Neural cell (in vitro differentiated cells): ENCODE measurements at regions not wholly inside any gene's neighbourhood (a gene's known extent, or its start where the extent isn't known, plus 50 kb on each side); places are given as distances from the start of the nearest gene placed in this dataset.

Experiments used
- H2AFZ ChIP-seq: fragments of 200-600, 300-800 bp; sonication (generic), shearing (Covaris generic); 2 replicates; pipeline ENCODE4 v1.6.0; 2014; ENCODE audit warnings: low read depth, mild to moderate bottlenecking, antibody characterized with exemption, low read length, moderate library complexity
- H3F3A ChIP-seq: fragments of 200-600 bp; shearing (Covaris generic); 2 replicates; pipeline ENCODE4 v1.6.1; 2016; ENCODE audit warnings: mild to moderate bottlenecking, moderate library complexity, mixed read lengths, antibody characterized with exemption, low read length; ENCODE audit not compliant: insufficient read depth, poor library complexity, severe bottlenecking
- H3K27ac ChIP-seq: fragments of 200-600, 300-800 bp; sonication (generic), shearing (Covaris generic); 2 replicates; pipeline ENCODE4 v1.5.1; 2014; ENCODE audit warnings: mild to moderate bottlenecking, low read length, moderate library complexity
- H3K27me3 ChIP-seq: fragments of 300-800, 200-600 bp; sonication (generic), shearing (Covaris generic); 2 replicates; pipeline ENCODE4 v1.6.0; 2014; ENCODE audit warnings: mild to moderate bottlenecking, low read depth, low read length, moderate library complexity; ENCODE audit not compliant: insufficient read depth
- H3K36me3 ChIP-seq: fragments of 300-800, 200-600 bp; sonication (generic), shearing (Covaris generic); 2 replicates; pipeline ENCODE4 v1.5.1; 2014; ENCODE audit warnings: mild to moderate bottlenecking, antibody characterized with exemption, low read length, moderate library complexity; ENCODE audit not compliant: insufficient read depth
- H3K4me2 ChIP-seq: fragments of 300-800, 200-600 bp; sonication (generic), shearing (Covaris generic); 2 replicates; pipeline ENCODE4 v1.6.0; 2014; ENCODE audit warnings: mild to moderate bottlenecking, low read length
- H3K4me3 ChIP-seq: fragments of 300-800, 200-600 bp; sonication (generic), shearing (Covaris generic); 2 replicates; pipeline ENCODE4 v1.5.1; 2014; ENCODE audit warnings: mild to moderate bottlenecking, low read length, moderate library complexity
- H3K79me2 ChIP-seq: fragments of 200-600 bp; shearing (Covaris generic); replicated peaks from 2 replicates; pipeline ENCODE4 v1.6.0; 2014; ENCODE audit warnings: mild to moderate bottlenecking, low read length, moderate library complexity; ENCODE audit not compliant: insufficient read depth
- H3K9ac ChIP-seq: fragments of 300-800, 200-600 bp; sonication (generic), shearing (Covaris generic); 2 replicates; pipeline ENCODE4 v1.6.1; 2016; ENCODE audit warnings: mild to moderate bottlenecking, low read length, mixed read lengths
- H3K9me2 ChIP-seq: fragments of 200-600 bp; shearing (Covaris generic); 2 replicates; pipeline ENCODE4 v1.6.1; 2016; ENCODE audit warnings: mild to moderate bottlenecking, low read length, mixed read lengths; ENCODE audit not compliant: insufficient read depth
- H3K9me3 ChIP-seq: fragments of 200-600, 300-800 bp; sonication (generic), shearing (Covaris generic); 2 replicates; pipeline ENCODE4 v1.6.1; 2016; ENCODE audit warnings: mild to moderate bottlenecking, mixed run types, low read length, moderate library complexity, mixed read lengths
- H4K20me1 ChIP-seq: fragments of 200-600 bp; shearing (Covaris generic); 2 replicates; pipeline ENCODE4 v1.6.1; 2016; ENCODE audit warnings: mild to moderate bottlenecking, mixed run types; ENCODE audit not compliant: insufficient read depth
- EP300 ChIP-seq: fragments of 450-650 bp; conservative IDR thresholded peaks from 2 replicates; pipeline ENCODE4 v1.6.1; 2014; ENCODE audit warnings: antibody characterized with exemption, mild to moderate bottlenecking, moderate library complexity; ENCODE audit not compliant: poor library complexity, severe bottlenecking
- EZH2 ChIP-seq: fragments of 200-600, 300-800 bp; shearing (Covaris generic), sonication (generic); IDR thresholded peaks from 2 replicates; pipeline ENCODE4 v1.6.1; 2014; ENCODE audit warnings: antibody characterized with exemption, low read length, borderline replicate concordance, mild to moderate bottlenecking; ENCODE audit not compliant: insufficient read depth, poor library complexity, severe bottlenecking
- MXI1 ChIP-seq: fragments of 450-650 bp; conservative IDR thresholded peaks from 2 replicates; pipeline ENCODE4 v1.6.1; 2014; ENCODE audit warnings: antibody characterized with exemption, mild to moderate bottlenecking; ENCODE audit not compliant: poor library complexity, severe bottlenecking
- POLR2AphosphoS5 ChIP-seq: IDR thresholded peaks from 2 replicates; pipeline ENCODE4 v1.6.1; 2012
- RAD21 ChIP-seq: fragments of 450-650 bp; conservative IDR thresholded peaks from 2 replicates; pipeline ENCODE4 v1.6.1; 2014; ENCODE audit warnings: antibody characterized with exemption, mild to moderate bottlenecking, moderate library complexity
- SMC3 ChIP-seq: fragments of 450-650 bp; conservative IDR thresholded peaks from 2 replicates; pipeline ENCODE4 v1.6.1; 2014; ENCODE audit warnings: antibody characterized with exemption, mild to moderate bottlenecking, moderate library complexity; ENCODE audit not compliant: poor library complexity
- TAF1 ChIP-seq: IDR thresholded peaks from 2 replicates; pipeline ENCODE4 v1.6.1; 2012; ENCODE audit warnings: low read depth
- TF ChIP-seq, protein P1 (sequence below): IDR thresholded peaks from 2 replicates; pipeline ENCODE4 v1.6.1; 2012; ENCODE audit warnings: borderline replicate concordance
- TF ChIP-seq, protein P2 (sequence below): fragments of 450-650 bp; IDR thresholded peaks from 2 replicates; pipeline ENCODE4 v1.5.1; 2014; ENCODE audit warnings: antibody characterized with exemption, mild to moderate bottlenecking, moderate library complexity; ENCODE audit not compliant: poor library complexity, severe bottlenecking

DNA sequence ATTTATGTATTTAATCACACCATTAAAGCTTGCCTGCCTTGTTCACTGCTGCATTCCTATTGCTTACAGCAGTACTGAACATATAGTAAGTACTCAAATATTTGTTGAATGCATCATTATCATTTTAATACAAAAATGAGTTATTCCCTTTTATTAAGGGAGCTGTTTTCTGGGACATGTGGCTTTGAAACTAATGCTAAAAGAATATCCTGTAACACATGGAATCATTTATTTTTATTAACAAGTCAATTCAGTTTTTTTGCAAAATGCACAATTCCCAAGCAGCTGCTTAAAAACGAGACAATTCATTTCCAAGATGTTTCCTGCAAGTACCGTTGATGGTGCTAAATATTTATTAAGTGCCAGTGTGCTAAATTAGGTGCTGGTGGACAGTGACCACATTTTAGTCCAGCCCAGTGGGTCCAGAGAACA is 148.3 kb upstream of the NR3C1 start:
- Histone ChIP-seq H3K36me3 (no peaks in the 10 kb centered on the region), H3K27ac (no peak overlapping the region), H3K79me2 (no peaks in the 10 kb centered on the region), H4K20me1 (no peaks in the 10 kb centered on the region), H3K9me3 (no peaks in the 10 kb centered on the region), H2AFZ (no peak overlapping the region), H3K4me2 (no peak overlapping the region), H3K27me3 (no peaks in the 10 kb centered on the region), H3K9ac (no peak overlapping the region), H3K9me2 (no peaks in the 10 kb centered on the region), H3K4me3 (no peak overlapping the region), H3F3A (no peaks in the 10 kb centered on the region)
- no peak for TF ChIP-seq POLR2AphosphoS5
- no peak for TF ChIP-seq RAD21
- no peak for TF ChIP-seq EP300
- TF ChIP-seq SMC3: no peak
- TF ChIP-seq, protein P1, sequence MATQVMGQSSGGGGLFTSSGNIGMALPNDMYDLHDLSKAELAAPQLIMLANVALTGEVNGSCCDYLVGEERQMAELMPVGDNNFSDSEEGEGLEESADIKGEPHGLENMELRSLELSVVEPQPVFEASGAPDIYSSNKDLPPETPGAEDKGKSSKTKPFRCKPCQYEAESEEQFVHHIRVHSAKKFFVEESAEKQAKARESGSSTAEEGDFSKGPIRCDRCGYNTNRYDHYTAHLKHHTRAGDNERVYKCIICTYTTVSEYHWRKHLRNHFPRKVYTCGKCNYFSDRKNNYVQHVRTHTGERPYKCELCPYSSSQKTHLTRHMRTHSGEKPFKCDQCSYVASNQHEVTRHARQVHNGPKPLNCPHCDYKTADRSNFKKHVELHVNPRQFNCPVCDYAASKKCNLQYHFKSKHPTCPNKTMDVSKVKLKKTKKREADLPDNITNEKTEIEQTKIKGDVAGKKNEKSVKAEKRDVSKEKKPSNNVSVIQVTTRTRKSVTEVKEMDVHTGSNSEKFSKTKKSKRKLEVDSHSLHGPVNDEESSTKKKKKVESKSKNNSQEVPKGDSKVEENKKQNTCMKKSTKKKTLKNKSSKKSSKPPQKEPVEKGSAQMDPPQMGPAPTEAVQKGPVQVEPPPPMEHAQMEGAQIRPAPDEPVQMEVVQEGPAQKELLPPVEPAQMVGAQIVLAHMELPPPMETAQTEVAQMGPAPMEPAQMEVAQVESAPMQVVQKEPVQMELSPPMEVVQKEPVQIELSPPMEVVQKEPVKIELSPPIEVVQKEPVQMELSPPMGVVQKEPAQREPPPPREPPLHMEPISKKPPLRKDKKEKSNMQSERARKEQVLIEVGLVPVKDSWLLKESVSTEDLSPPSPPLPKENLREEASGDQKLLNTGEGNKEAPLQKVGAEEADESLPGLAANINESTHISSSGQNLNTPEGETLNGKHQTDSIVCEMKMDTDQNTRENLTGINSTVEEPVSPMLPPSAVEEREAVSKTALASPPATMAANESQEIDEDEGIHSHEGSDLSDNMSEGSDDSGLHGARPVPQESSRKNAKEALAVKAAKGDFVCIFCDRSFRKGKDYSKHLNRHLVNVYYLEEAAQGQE: no peak
- TF ChIP-seq MXI1: no peak
- no peak for TF ChIP-seq TAF1
- no peak for TF ChIP-seq EZH2
- TF ChIP-seq, protein P2, sequence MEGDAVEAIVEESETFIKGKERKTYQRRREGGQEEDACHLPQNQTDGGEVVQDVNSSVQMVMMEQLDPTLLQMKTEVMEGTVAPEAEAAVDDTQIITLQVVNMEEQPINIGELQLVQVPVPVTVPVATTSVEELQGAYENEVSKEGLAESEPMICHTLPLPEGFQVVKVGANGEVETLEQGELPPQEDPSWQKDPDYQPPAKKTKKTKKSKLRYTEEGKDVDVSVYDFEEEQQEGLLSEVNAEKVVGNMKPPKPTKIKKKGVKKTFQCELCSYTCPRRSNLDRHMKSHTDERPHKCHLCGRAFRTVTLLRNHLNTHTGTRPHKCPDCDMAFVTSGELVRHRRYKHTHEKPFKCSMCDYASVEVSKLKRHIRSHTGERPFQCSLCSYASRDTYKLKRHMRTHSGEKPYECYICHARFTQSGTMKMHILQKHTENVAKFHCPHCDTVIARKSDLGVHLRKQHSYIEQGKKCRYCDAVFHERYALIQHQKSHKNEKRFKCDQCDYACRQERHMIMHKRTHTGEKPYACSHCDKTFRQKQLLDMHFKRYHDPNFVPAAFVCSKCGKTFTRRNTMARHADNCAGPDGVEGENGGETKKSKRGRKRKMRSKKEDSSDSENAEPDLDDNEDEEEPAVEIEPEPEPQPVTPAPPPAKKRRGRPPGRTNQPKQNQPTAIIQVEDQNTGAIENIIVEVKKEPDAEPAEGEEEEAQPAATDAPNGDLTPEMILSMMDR: no peak

DNA sequence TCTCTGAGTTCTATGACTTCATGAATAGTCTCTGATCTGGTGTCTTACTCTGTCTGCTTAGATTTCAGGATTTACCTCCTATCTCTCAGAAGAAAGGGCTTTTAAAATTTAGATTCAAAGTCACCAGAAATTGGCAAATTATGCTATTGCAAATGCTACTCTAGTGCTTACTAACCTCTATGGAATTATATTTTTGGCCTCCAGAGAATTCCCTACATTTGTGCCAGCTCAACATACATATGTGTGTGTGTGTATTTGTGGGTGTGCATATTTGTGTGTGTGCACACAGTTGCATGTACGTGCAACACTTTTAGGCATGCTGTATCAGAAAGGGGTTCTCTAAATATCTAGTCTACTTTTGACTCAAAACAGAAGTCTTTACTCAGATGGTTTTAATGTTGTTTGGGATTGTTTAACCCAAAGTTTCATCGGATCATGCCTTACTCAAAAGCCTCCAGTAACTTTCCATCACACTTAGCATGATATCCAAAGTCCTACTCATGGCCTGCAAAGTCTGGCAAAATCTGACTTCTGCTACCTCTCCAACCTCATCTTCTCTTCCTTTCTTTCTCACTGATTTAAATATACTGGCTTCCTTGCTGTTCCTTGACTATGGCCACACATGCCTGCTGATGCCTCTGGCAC is 147.6 kb upstream of the NR3C1 start:
- H2AFZ ChIP-seq: no peak overlapping the region
- H3K27ac ChIP-seq: no peak overlapping the region

DNA sequence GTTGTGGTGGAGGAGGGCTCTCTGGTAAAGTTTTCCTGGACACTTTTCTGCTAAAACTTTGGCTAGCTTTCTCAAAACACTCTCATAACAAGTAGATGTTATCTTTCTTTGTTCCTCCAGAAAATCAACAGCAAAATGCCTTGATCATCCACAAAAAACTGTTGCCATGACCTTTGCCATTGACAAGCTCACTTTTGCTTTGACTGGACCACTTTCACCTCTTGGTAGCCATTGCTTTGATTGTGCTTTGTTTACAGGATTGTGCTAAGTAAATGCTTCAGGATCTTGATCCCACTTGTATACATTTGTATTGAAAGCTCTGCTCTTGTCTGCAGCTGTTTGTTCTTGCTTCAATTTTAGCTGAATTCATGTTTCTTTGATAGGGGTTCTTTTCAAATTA is 143.9 kb upstream of the NR3C1 start:
- Histone ChIP-seq H3K27ac (no peak overlapping the region), H3K9me3 (no peaks in the 10 kb centered on the region), H3K4me3 (no peak overlapping the region), H3K4me2 (no peak overlapping the region), H3K79me2 (no peaks in the 10 kb centered on the region), H2AFZ (no peak overlapping the region), H4K20me1 (no peaks in the 10 kb centered on the region), H3F3A (no peaks in the 10 kb centered on the region), H3K36me3 (no peaks in the 10 kb centered on the region), H3K9ac (no peak overlapping the region), H3K9me2 (no peaks in the 10 kb centered on the region), H3K27me3 (no peaks in the 10 kb centered on the region)
- TF ChIP-seq POLR2AphosphoS5: no peak
- no peak for TF ChIP-seq RAD21
- TF ChIP-seq SMC3: no peak
- no peak for TF ChIP-seq MXI1
- TF ChIP-seq EP300: no peak
- TF ChIP-seq TAF1: no peak
- TF ChIP-seq, protein P2: no peak

More for the DNA sequence above, 147.6 kb upstream of the NR3C1 start:
- Histone ChIP-seq H3K4me3 (no peak overlapping the region), H3K9me3 (no peaks in the 10 kb centered on the region), H3K9me2 (no peaks in the 10 kb centered on the region), H4K20me1 (no peaks in the 10 kb centered on the region), H3F3A (no peaks in the 10 kb centered on the region), H3K27me3 (no peaks in the 10 kb centered on the region), H3K4me2 (no peak overlapping the region), H3K9ac (no peak overlapping the region), H3K79me2 (no peaks in the 10 kb centered on the region), H3K36me3 (no peaks in the 10 kb centered on the region)
- TF ChIP-seq POLR2AphosphoS5: no peak
